H9 (cell line): ENCODE measurements at regions not wholly inside any gene's neighbourhood (a gene's known extent, or its start where the extent isn't known, plus 50 kb on each side); places are given as distances from the start of the nearest gene placed in this dataset.

Experiments
- DNase-seq: peaks from one replicate; pipeline ENCODE4 v3.0.0-alpha.2; 2017
- H2AFZ ChIP-seq: one replicate; pipeline ENCODE4 v1.6.1; 2013; ENCODE audit warnings: mild to moderate bottlenecking, low read length, control low read depth, moderate library complexity
- H2AK5ac ChIP-seq: 2 replicates; pipeline ENCODE4 v1.6.1; 2013; ENCODE audit warnings: low read length, control low read depth, mixed read lengths; ENCODE audit not compliant: insufficient read length
- H2BK120ac ChIP-seq: one replicate; pipeline ENCODE4 v1.6.1; 2013; ENCODE audit warnings: low read depth, mild to moderate bottlenecking, low read length, control low read depth, inconsistent platforms; ENCODE audit not compliant: poor library complexity, severe bottlenecking
- H2BK12ac ChIP-seq: 2 replicates; pipeline ENCODE4 v1.6.1; 2013; ENCODE audit warnings: low read length, control low read depth, mixed read lengths, low read depth; ENCODE audit not compliant: insufficient read length
- H2BK15ac ChIP-seq: 2 replicates; pipeline ENCODE4 v1.6.1; 2013; ENCODE audit warnings: low read depth, low read length, control low read depth
- H2BK20ac ChIP-seq: one replicate; pipeline ENCODE4 v1.6.1; 2013; ENCODE audit warnings: low read depth, mild to moderate bottlenecking, low read length, control low read depth, inconsistent platforms; ENCODE audit not compliant: poor library complexity, severe bottlenecking
- H2BK5ac ChIP-seq: 2 replicates; pipeline ENCODE4 v1.6.1; 2013; ENCODE audit warnings: low read length, control low read depth, mixed read lengths; ENCODE audit not compliant: insufficient read length
- H3K14ac ChIP-seq: 2 replicates; pipeline ENCODE4 v1.6.1; 2013; ENCODE audit warnings: low read length, control low read depth; ENCODE audit not compliant: insufficient read depth
- H3K18ac ChIP-seq: 2 replicates; pipeline ENCODE4 v1.6.1; 2013; ENCODE audit warnings: low read depth, mild to moderate bottlenecking, mixed read lengths, low read length, control low read depth; ENCODE audit not compliant: insufficient read length
- H3K23ac ChIP-seq: 2 replicates; pipeline ENCODE4 v1.6.1; 2013; ENCODE audit warnings: low read length, control low read depth, mixed read lengths, low read depth; ENCODE audit not compliant: insufficient read length
- H3K23me2 ChIP-seq: 2 replicates; pipeline ENCODE4 v1.6.1; 2013; ENCODE audit warnings: low read depth, mild to moderate bottlenecking, mixed read lengths, low read length, control low read depth; ENCODE audit not compliant: insufficient read length, poor library complexity, severe bottlenecking
- H3K27ac ChIP-seq: 2 replicates; pipeline ENCODE4 v1.5.1; 2013; ENCODE audit warnings: low read length, control low read depth, mixed read lengths, low read depth; ENCODE audit not compliant: insufficient read length
- H3K27me3 ChIP-seq: 2 replicates; pipeline ENCODE4 v1.6.1; 2013; ENCODE audit warnings: low read length, control low read depth, inconsistent platforms; ENCODE audit not compliant: insufficient read depth
- H3K4ac ChIP-seq: 2 replicates; pipeline ENCODE4 v1.6.1; 2013; ENCODE audit warnings: low read depth, mild to moderate bottlenecking, control low read depth, inconsistent platforms, low read length, moderate library complexity
- H3K4me1 ChIP-seq: 2 replicates; pipeline ENCODE4 v1.6.1; 2013; ENCODE audit warnings: low read length, control low read depth, inconsistent platforms; ENCODE audit not compliant: insufficient read depth
- H3K4me2 ChIP-seq: 2 replicates; pipeline ENCODE4 v1.6.1; 2013; ENCODE audit warnings: low read length, control low read depth, mixed read lengths; ENCODE audit not compliant: insufficient read length, insufficient read depth
- H3K56ac ChIP-seq: 2 replicates; pipeline ENCODE4 v1.6.1; 2013; ENCODE audit warnings: low read depth, mild to moderate bottlenecking, mixed read lengths, low read length, control low read depth; ENCODE audit not compliant: insufficient read length
- H3K79me1 ChIP-seq: 2 replicates; pipeline ENCODE4 v1.6.1; 2013; ENCODE audit warnings: low read depth, mild to moderate bottlenecking, moderate library complexity, low read length, control low read depth, inconsistent platforms; ENCODE audit not compliant: insufficient read depth, poor library complexity, severe bottlenecking
- H3K79me2 ChIP-seq: 2 replicates; pipeline ENCODE4 v1.6.1; 2013; ENCODE audit warnings: low read length, control low read depth, inconsistent platforms; ENCODE audit not compliant: insufficient read depth
- H3K9ac ChIP-seq: 2 replicates; pipeline ENCODE4 v1.6.1; 2013; ENCODE audit warnings: low read length, control low read depth, mixed read lengths; ENCODE audit not compliant: insufficient read length; ENCODE audit errors: extremely low read depth
- H3K9me3 ChIP-seq: one replicate; pipeline ENCODE4 v1.6.1; 2013; ENCODE audit warnings: low read depth, low read length, inconsistent platforms; ENCODE audit not compliant: control insufficient read depth
- H3T11ph ChIP-seq: one replicate; pipeline ENCODE4 v1.6.1; 2013; ENCODE audit warnings: mild to moderate bottlenecking, low read length, control low read depth, inconsistent platforms
- H4K20me1 ChIP-seq: one replicate; pipeline ENCODE4 v1.6.1; 2013; ENCODE audit not compliant: control insufficient read depth, insufficient read length, insufficient read depth
- H4K5ac ChIP-seq: 2 replicates; pipeline ENCODE4 v1.6.1; 2013; ENCODE audit warnings: low read depth, mild to moderate bottlenecking, mixed read lengths, low read length, control low read depth; ENCODE audit not compliant: insufficient read length
- H4K8ac ChIP-seq: replicated peaks from 2 replicates; pipeline ENCODE4 v1.6.1; 2013; ENCODE audit warnings: low read length, control low read depth, mixed read lengths, low read depth; ENCODE audit not compliant: insufficient read length
- H4K91ac ChIP-seq: 2 replicates; pipeline ENCODE4 v1.6.1; 2013; ENCODE audit warnings: low read depth, mild to moderate bottlenecking, moderate library complexity, mixed read lengths, low read length, control low read depth; ENCODE audit not compliant: insufficient read length
- H3K27ac Mint-ChIP-seq, 3 experiments: 2 replicates in 2 of 3; 3 replicates in 1 of 3; pipeline ENCODE4 v1.8.0; 2020 to 2021; ENCODE audit warnings: mixed read lengths in 3 of 3, mild to moderate bottlenecking in 1 of 3, moderate library complexity in 1 of 3
- H3K27me3 Mint-ChIP-seq: 2 replicates; pipeline ENCODE4 v1.8.0; 2021; ENCODE audit warnings: low read depth, mild to moderate bottlenecking, moderate library complexity, mixed read lengths
- H3K36me3 Mint-ChIP-seq, 3 experiments: 2 replicates in 2 of 3; 3 replicates in 1 of 3; pipeline ENCODE4 v1.8.0; 2020 to 2021; ENCODE audit warnings: low read depth in 3 of 3, mixed read lengths in 3 of 3; ENCODE audit not compliant: insufficient read depth in 1 of 3
- H3K4me1 Mint-ChIP-seq, 2 experiments: 2 replicates each; pipeline ENCODE4 v1.8.0; 2020; ENCODE audit warnings: mixed read lengths in 2 of 2
- H3K4me3 Mint-ChIP-seq, 2 experiments: 2 replicates in 1 of 2; 3 replicates in 1 of 2; pipeline ENCODE4 v1.8.0; 2020 to 2021; ENCODE audit warnings: mild to moderate bottlenecking in 2 of 2, mixed read lengths in 2 of 2, moderate library complexity in 1 of 2
- H3K9me3 Mint-ChIP-seq, 2 experiments: 2 replicates in 1 of 2; 3 replicates in 1 of 2; pipeline ENCODE4 v1.8.0; 2020; ENCODE audit warnings: mild to moderate bottlenecking in 2 of 2, mixed read lengths in 2 of 2, moderate library complexity in 1 of 2
- WGBS: extraction: QIAGEN DNeasy Blood & Tissue Kit; methylation state at CpG from one replicate; pipeline ENCODE4 v1.1.7; 2013; ENCODE audit warnings: missing lambda C conversion rate, low lambda C conversion rate, mixed read lengths; ENCODE audit not compliant: insufficient read length; ENCODE audit errors: extremely low coverage; 5-methylcytosine and 5-hydroxymethylcytosine counted together
- TF ChIP-seq, protein P1 (sequence below): fragments of 200-600 bp; sonication (generic); conservative IDR thresholded peaks from 3 replicates; pipeline ENCODE4 v1.8.0; 2021; ENCODE audit warnings: antibody characterized with exemption, mild to moderate bottlenecking

DNA sequence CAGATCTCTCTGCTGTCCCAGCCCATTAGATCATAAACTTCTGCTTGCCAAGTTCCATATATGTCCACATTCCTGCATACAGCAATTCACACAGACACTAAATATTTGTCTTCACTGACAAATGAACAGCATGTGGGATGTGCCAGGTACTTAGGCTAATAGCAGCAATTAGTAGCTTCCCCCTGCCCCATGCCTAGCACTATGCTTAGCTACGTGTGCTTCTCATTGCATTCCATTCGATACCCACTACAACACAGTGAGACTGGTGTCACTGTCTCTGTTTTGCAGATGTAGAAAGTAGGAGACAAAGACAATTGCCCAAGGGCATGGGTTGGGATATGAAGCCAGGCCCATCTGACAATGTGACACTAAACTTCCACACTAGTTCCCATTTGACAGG is 308.4 kb downstream of the BCL11B start:
- Mint-ChIP-seq H3K9me3 (no peaks in the 10 kb centered on the region), H3K4me1 (peaks cover 16 to 23% of the 10 kb centered on the region in 2 experiments), H3K36me3 (no peaks in the 10 kb centered on the region; a peak in 1 of 7 replicates), H3K4me3 (no peak overlapping the region), H3K27ac (no peak overlapping the region), H3K27me3 (peaks cover 6% of the 10 kb centered on the region)
- no peak overlapping the region for H3K9ac ChIP-seq
- DNase-seq, result peak; percentile 10
- H3K23me2 ChIP-seq, result no peaks in the 10 kb centered on the region
- H2AK5ac ChIP-seq, result no peak overlapping the region
- no peaks in the 10 kb centered on the region for H3K79me1 ChIP-seq
- H3K4me2 ChIP-seq, result no peak overlapping the region
- H3K4ac ChIP-seq, result no peak overlapping the region
- WGBS, result no CpG with 5 or more reads among the region's 2 CpGs
- H3K9me3 ChIP-seq, result no peaks in the 10 kb centered on the region
- H3K14ac ChIP-seq, result no peak overlapping the region
- no peak overlapping the region for H3K18ac ChIP-seq
- H4K5ac ChIP-seq, result no peak overlapping the region
- no peak overlapping the region for H2BK5ac ChIP-seq
- H3T11ph ChIP-seq, result no peak overlapping the region
- H2BK15ac ChIP-seq, result no peak overlapping the region
- no peak overlapping the region for H2BK20ac ChIP-seq
- H4K91ac ChIP-seq, result no peak overlapping the region
- TF ChIP-seq, protein P1, sequence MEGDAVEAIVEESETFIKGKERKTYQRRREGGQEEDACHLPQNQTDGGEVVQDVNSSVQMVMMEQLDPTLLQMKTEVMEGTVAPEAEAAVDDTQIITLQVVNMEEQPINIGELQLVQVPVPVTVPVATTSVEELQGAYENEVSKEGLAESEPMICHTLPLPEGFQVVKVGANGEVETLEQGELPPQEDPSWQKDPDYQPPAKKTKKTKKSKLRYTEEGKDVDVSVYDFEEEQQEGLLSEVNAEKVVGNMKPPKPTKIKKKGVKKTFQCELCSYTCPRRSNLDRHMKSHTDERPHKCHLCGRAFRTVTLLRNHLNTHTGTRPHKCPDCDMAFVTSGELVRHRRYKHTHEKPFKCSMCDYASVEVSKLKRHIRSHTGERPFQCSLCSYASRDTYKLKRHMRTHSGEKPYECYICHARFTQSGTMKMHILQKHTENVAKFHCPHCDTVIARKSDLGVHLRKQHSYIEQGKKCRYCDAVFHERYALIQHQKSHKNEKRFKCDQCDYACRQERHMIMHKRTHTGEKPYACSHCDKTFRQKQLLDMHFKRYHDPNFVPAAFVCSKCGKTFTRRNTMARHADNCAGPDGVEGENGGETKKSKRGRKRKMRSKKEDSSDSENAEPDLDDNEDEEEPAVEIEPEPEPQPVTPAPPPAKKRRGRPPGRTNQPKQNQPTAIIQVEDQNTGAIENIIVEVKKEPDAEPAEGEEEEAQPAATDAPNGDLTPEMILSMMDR, result no peak
- no peak overlapping the region for H3K23ac ChIP-seq
- H3K4me1 ChIP-seq, result no peaks in the 10 kb centered on the region
- H2BK120ac ChIP-seq, result no peak overlapping the region
- no peak overlapping the region for H4K8ac ChIP-seq
- no peaks in the 10 kb centered on the region for H3K79me2 ChIP-seq
- H2BK12ac ChIP-seq, result no peak overlapping the region
- no peak overlapping the region for H3K56ac ChIP-seq
- H2AFZ ChIP-seq, result no peak overlapping the region
- H3K27ac ChIP-seq, result no peak overlapping the region
- H4K20me1 ChIP-seq, result no peaks in the 10 kb centered on the region
- H3K27me3 ChIP-seq, result no peaks in the 10 kb centered on the region
